Left lung (tissue), 4 donors: ENCODE measurements at regions not wholly inside any gene's neighbourhood (a gene's known extent, or its start where the extent isn't known, plus 50 kb on each side); places are given as distances from the start of the nearest gene placed in this dataset.

Experiments used
- ATAC-seq: fragments of 200-7000 bp; cut with Tn5 transposase; one replicate; pipeline ENCODE4 v1.9.1; 2020; ENCODE audit warnings: moderate library complexity
- DNase-seq, 4 donors: peaks; one replicate each; pipeline ENCODE4 v3.0.0-alpha.2; 2013 to 2020
- H3K27ac ChIP-seq, 2 donors: fragments of 200-600 bp; sonication (generic) in 1 of 2; one replicate each; pipeline versions ENCODE4 v1.5.0 to v1.8.0; 2020 to 2021
- H3K27me3 ChIP-seq, 2 donors: fragments of 200-600 bp; sonication (generic) in 1 of 2; one replicate each; pipeline versions ENCODE4 v1.5.0 to v1.8.0; 2020 to 2021
- H3K36me3 ChIP-seq, 2 donors: fragments of 200-600 bp; sonication (generic) in 1 of 2; one replicate each; pipeline versions ENCODE4 v1.5.0 to v1.8.0; 2020 to 2021
- H3K4me1 ChIP-seq, 2 donors: fragments of 200-600 bp; one replicate each; pipeline ENCODE4 v1.8.0; 2021
- H3K4me3 ChIP-seq, 2 donors: fragments of 200-600 bp; sonication (generic) in 1 of 2; one replicate each; pipeline versions ENCODE4 v1.5.0 to v1.8.0; 2020 to 2021; ENCODE audit warnings: mild to moderate bottlenecking in 1 of 2
- H3K9me3 ChIP-seq, 2 donors: fragments of 200-600 bp; sonication (generic) in 1 of 2; one replicate each; pipeline versions ENCODE4 v1.5.0 to v1.8.0; 2020 to 2021
- CTCF ChIP-seq, 2 donors: fragments of 200-600 bp; sonication (generic) in 1 of 2; IDR thresholded peaks; one replicate each; pipeline versions ENCODE4 v1.5.0 to v1.8.0; 2021; ENCODE audit warnings: antibody characterized with exemption in 2 of 2
- intact Hi-C, 2 donors: fragments of 100-400 bp; cut with DNase I; formaldehyde crosslinking; loops; one replicate each; pipeline versions ENCODE4 v1.11.2 to v1.14.2; 2022
- donor health status: DM: no; HTN: yes; CAD: no.
- donor health status: DM: no; HTN: no; CAD: no.

- Histone ChIP-seq H3K36me3 (no peaks in the 10 kb centered on the region), H3K4me1 (no peaks in the 10 kb centered on the region), H3K27me3 (no peaks in the 10 kb centered on the region), H3K4me3 (no peak overlapping the region), H3K27ac (no peak overlapping the region), H3K9me3 (peaks cover 0 to 17% of the 10 kb centered on the region in 2 donors)
- no peak for TF ChIP-seq CTCF (IDR thresholded peaks at IDR 0.05)
- intact Hi-C loops = no loop called here
- DNase-seq (no peak), ATAC-seq (no peak)
These were observed 990.3 kb upstream of the ZNF722 start for GRCh38 chr7:63008366-63008765.

DNA sequence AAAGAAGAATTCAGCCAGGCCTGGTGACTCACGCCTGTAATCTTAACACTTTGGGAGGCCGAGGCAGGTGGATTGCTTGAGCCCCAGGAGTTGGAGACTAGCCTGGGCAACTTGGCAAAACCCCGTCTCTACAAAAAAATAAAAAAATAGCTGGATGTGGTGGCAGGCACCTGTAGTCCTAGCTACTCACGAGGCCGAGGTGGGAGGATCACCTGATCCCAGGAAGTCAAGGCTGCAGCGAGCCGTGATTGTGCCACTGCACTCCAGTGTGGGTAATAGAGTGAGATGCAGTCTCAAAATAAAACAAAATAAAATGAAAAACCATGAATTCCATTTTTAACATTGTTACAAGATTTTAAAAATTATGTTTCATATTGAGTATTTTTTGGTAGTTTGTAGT lies 988.9 kb upstream of the ZNF722 start:
- Histone ChIP-seq H3K4me3 (no peak overlapping the region), H3K4me1 (no peaks in the 10 kb centered on the region), H3K27ac (no peak overlapping the region), H3K36me3 (no peaks in the 10 kb centered on the region), H3K9me3 (peaks cover 0 to 19% of the 10 kb centered on the region in 2 donors), H3K27me3 (no peaks in the 10 kb centered on the region)
- DNase-seq (no peak), ATAC-seq (no peak)
- intact Hi-C loops = no loop called here
- no peak for TF ChIP-seq CTCF (IDR thresholded peaks at IDR 0.05)

GRCh38 chr7:63012633-63013183 lies 985.9 kb upstream of the ZNF722 start:
- Histone ChIP-seq H3K27me3 (no peaks in the 10 kb centered on the region), H3K9me3 (peaks cover 0 to 23% of the 10 kb centered on the region in 2 donors), H3K27ac (no peak overlapping the region), H3K36me3 (no peaks in the 10 kb centered on the region), H3K4me1 (no peaks in the 10 kb centered on the region), H3K4me3 (no peak overlapping the region)
- no peak for ATAC-seq
- no peak for DNase-seq
- TF ChIP-seq CTCF (IDR thresholded peaks at IDR 0.05) = no peak
- intact Hi-C loops = no loop called here

- DNase-seq = no peak
- Histone ChIP-seq H3K4me1 (no peaks in the 10 kb centered on the region), H3K36me3 (no peaks in the 10 kb centered on the region), H3K27me3 (no peaks in the 10 kb centered on the region), H3K9me3 (peaks cover 0 to 23% of the 10 kb centered on the region in 2 donors), H3K27ac (no peak overlapping the region), H3K4me3 (no peak overlapping the region)
- intact Hi-C loops = no loop called here
- no peak for TF ChIP-seq CTCF (IDR thresholded peaks at IDR 0.05)
- ATAC-seq = no peak
These were observed 983.9 kb upstream of the ZNF722 start for GRCh38 chr7:63014792-63015191.

DNA sequence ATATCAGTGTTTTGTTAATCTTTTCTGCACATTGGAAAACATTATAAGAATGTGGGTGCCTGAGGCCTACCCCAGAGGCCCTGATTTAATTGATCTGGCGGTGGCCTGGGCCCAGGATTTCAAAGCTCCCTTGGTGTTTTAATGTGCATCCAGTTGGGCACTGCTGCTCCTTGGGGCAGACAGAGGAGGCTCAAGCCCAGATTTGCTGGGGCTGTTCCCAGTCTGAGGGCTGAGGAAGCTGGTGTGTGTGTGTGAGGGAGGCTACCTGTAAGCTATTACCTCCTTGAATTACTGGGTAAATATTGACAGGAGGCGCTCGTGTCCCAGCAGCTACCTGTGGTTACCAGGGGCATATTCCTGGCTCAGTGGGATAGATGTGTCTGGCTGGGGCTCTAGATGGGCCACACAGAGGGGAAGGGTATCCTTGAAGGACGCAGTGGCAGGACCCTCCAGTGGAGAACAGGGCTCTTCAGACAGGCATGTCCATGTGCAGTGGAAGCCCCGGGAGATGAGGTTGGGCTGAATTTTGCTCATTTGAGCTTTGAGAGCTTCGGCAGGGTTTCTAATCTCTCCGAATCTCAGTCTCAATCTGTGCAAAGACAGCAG lies 975.4 kb upstream of the ZNF722 start:
- no peaks in the 10 kb centered on the region for H3K27me3 ChIP-seq
- TF ChIP-seq CTCF (IDR thresholded peaks at IDR 0.05) = no peak
- no peak for DNase-seq
- H3K4me3 ChIP-seq = no peak overlapping the region
- no peak overlapping the region for H3K27ac ChIP-seq
- intact Hi-C loops = no loop called here
- peaks cover 0 to 50% of the 10 kb centered on the region in 2 donors for H3K9me3 ChIP-seq
- H3K4me1 ChIP-seq = no peaks in the 10 kb centered on the region
- ATAC-seq = no peak
- no peaks in the 10 kb centered on the region for H3K36me3 ChIP-seq
